ENCODE measurements at regions not wholly inside any gene's neighbourhood (a gene's known extent, or its start where the extent isn't known, plus 50 kb on each side); places are given as distances from the start of the nearest gene placed in this dataset.

GRCh38 chr13:33376212-33376611, 90.7 kb upstream of the STARD13 start:
- no peaks in the 10 kb centered on the region for H3K79me1 ChIP-seq (ENCODE audit: low read depth in 1 of 2, low read length in 2 of 2)
- H3K4me3 ChIP-seq (ENCODE audit: insufficient read depth, low read depth, low read length) = no peak overlapping the region
- H3K18ac ChIP-seq (ENCODE audit: low read depth, low read length) = no peak overlapping the region
- no peak overlapping the region for H3K14ac ChIP-seq (replicated peaks; ENCODE audit: low read depth, low read length)
- no peak overlapping the region for H2AK9ac ChIP-seq (replicated peaks; ENCODE audit: low read depth, low read length, poor library complexity)
- no peak overlapping the region for H2BK15ac ChIP-seq (ENCODE audit: low read depth, low read length)
- dilution Hi-C loops (cut with HindIII; ENCODE audit: low sequenced_read_pairs, unreplicated experiment) = no loop called here
- H3K27ac ChIP-seq (ENCODE audit: insufficient read depth, low read length) = no peak overlapping the region
- no peak overlapping the region for H2AFZ ChIP-seq (replicated peaks; ENCODE audit: low read length, poor library complexity)
- no peak for DNase-seq
- H4K91ac ChIP-seq (ENCODE audit: insufficient read depth, low read depth, low read length) = no peak overlapping the region
- in situ Hi-C loops (cut with MboI; ENCODE audit: low sequenced_read_pairs) = no loop called here
- no peak overlapping the region for H2BK120ac ChIP-seq (ENCODE audit: low read depth, low read length)
- H3K36me3 ChIP-seq (ENCODE audit: control insufficient read depth, insufficient read depth, low read length) = no peaks in the 10 kb centered on the region
- H3K4ac ChIP-seq (ENCODE audit: low read depth, low read length) = no peak overlapping the region
- H2BK20ac ChIP-seq (ENCODE audit: low read depth, low read length) = no peak overlapping the region
- no peak overlapping the region for H2BK5ac ChIP-seq (ENCODE audit: low read depth, low read length, poor library complexity, severe bottlenecking)
- WGBS, 2 experiments (ENCODE audit: extremely low coverage in 2 of 2, insufficient read length in 1 of 2) = no CpG with 5 or more reads among the region's 1 CpG
- TF ChIP-seq, protein P1, sequence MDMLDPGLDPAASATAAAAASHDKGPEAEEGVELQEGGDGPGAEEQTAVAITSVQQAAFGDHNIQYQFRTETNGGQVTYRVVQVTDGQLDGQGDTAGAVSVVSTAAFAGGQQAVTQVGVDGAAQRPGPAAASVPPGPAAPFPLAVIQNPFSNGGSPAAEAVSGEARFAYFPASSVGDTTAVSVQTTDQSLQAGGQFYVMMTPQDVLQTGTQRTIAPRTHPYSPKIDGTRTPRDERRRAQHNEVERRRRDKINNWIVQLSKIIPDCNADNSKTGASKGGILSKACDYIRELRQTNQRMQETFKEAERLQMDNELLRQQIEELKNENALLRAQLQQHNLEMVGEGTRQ (IDR thresholded peaks at IDR 0.05; ENCODE audit: low read depth, low read length) = no peak
- no peak for TF ChIP-seq RAD21 (IDR thresholded peaks at IDR 0.05; ENCODE audit: low read length)
- TF ChIP-seq POLR2A (IDR thresholded peaks at IDR 0.05; ENCODE audit: low read depth, low read length) = no peak
- no peak for TF ChIP-seq BHLHE40 (IDR thresholded peaks at IDR 0.05; ENCODE audit: low read depth, low read length)
- no peak for TF ChIP-seq NFE2L2 (IDR thresholded peaks at IDR 0.05; ENCODE audit: low read depth, low read length)
- TF ChIP-seq CEBPB (IDR thresholded peaks at IDR 0.05; ENCODE audit: low read depth, low read length) = no peak
- no peak for TF ChIP-seq MXI1 (IDR thresholded peaks at IDR 0.05; ENCODE audit: borderline replicate concordance, low read depth, low read length)
- H4K5ac ChIP-seq (ENCODE audit: low read depth, low read length) = no peak overlapping the region
- H3K56ac ChIP-seq (ENCODE audit: extremely low read depth, insufficient read depth, low read length) = no peak overlapping the region
- H2AK5ac ChIP-seq (ENCODE audit: low read depth, low read length) = no peak overlapping the region
- ATAC-seq (ENCODE audit: low read depth) = no peak
- H3K9ac ChIP-seq (ENCODE audit: low read depth, low read length) = no peak overlapping the region
- H4K20me1 ChIP-seq (ENCODE audit: insufficient read depth, low read length) = no peaks in the 10 kb centered on the region
- no TSS peak for BruUV-seq (replicated peaks)
- H3K9me3 ChIP-seq (ENCODE audit: control insufficient read depth, insufficient read depth, low read length) = no peaks in the 10 kb centered on the region
- H3K9me1 ChIP-seq (ENCODE audit: insufficient read depth, low read length) = peaks cover 3% of the 10 kb centered on the region; the same call in 1 of the 2 replicates
- POLR2A ChIA-PET (ENCODE audit: unreplicated experiment) = no interaction called here
- H3K23ac ChIP-seq (ENCODE audit: low read depth, low read length) = no peak overlapping the region
- H3K4me2 ChIP-seq (ENCODE audit: low read depth, low read length) = no peak overlapping the region
- intact Hi-C loops (cut with micrococcal nuclease) = no loop called here
- CTCF ChIA-PET = interaction anchor here (0.5 to 0.6 kb wide), 2 partner anchors 10 to 105 kb away, joined by 3 to 7 read pairs; no protein-coding TSS in a partner anchor
- no peak overlapping the region for H4K8ac ChIP-seq (ENCODE audit: low read depth in 2 of 2, low read length in 2 of 2)
- no peaks in the 10 kb centered on the region for H3K27me3 ChIP-seq (ENCODE audit: control insufficient read depth, insufficient read depth, low read length)
- H3K4me1 ChIP-seq (ENCODE audit: control insufficient read depth, insufficient read depth, low read length) = no peaks in the 10 kb centered on the region

Measured in IMR-90 (cell line).